Epithelial cell of esophagus (primary cell): ENCODE measurements at regions not wholly inside any gene's neighbourhood (a gene's known extent, or its start where the extent isn't known, plus 50 kb on each side); places are given as distances from the start of the nearest gene placed in this dataset.
"Not testable (repeated sequence)": the region's sequence is repeated elsewhere in the genome, so short reads cannot be mapped to it uniquely, and the experiment has no call there.

ENCODE experiments used
- DNase-seq: peaks from one replicate; pipeline ENCODE4 v3.0.0; 2010; ENCODE audit warnings: low read depth
- H3K4me3 ChIP-seq: 2 replicates; pipeline ENCODE4 v1.5.1; 2011; ENCODE audit warnings: mild to moderate bottlenecking, low read length, control low read depth
- CTCF ChIP-seq: IDR thresholded peaks from 2 replicates; pipeline ENCODE4 v1.5.1; 2011; ENCODE audit warnings: low read depth, mild to moderate bottlenecking, low read length, control low read depth, inconsistent platforms; ENCODE audit not compliant: insufficient read depth; ENCODE audit errors: missing control alignments

GRCh38 chr1:102691592-102692090 is 416.7 kb downstream of the COL11A1 start:
- no peak overlapping the region for H3K4me3 ChIP-seq
- no peak for DNase-seq
- no peak for TF ChIP-seq CTCF

GRCh38 chr1:102687383-102687782 is 420.9 kb downstream of the COL11A1 start:
- no peak for TF ChIP-seq CTCF
- no peak for DNase-seq
- no peak overlapping the region for H3K4me3 ChIP-seq

GRCh38 chr1:102661481-102661880 is 446.8 kb downstream of the COL11A1 start:
- H3K4me3 ChIP-seq: no peak overlapping the region
- no peak for DNase-seq
- TF ChIP-seq CTCF: no peak

- not testable (repeated sequence) for DNase-seq
These were observed 448.3 kb downstream of the COL11A1 start for GRCh38 chr1:102659876-102660483.

GRCh38 chr1:102655034-102655433 is 453.3 kb downstream of the COL11A1 start:
- no peak for TF ChIP-seq CTCF
- no peak overlapping the region for H3K4me3 ChIP-seq
- DNase-seq: no peak

More at GRCh38 chr1:102659876-102660483, 448.3 kb downstream of the COL11A1 start:
- H3K4me3 ChIP-seq: not testable (repeated sequence)

- no peak for TF ChIP-seq CTCF
- DNase-seq: no peak
- no peak overlapping the region for H3K4me3 ChIP-seq
These were observed 467.4 kb downstream of the COL11A1 start for GRCh38 chr1:102640872-102641271.

GRCh38 chr1:102640312-102640711 is 468.0 kb downstream of the COL11A1 start:
- no peak overlapping the region for H3K4me3 ChIP-seq
- no peak for TF ChIP-seq CTCF
- DNase-seq: no peak
